Stimulated activated CD4-positive, alpha-beta T cell treated with anti-CD3 and anti-CD28 coated beads, Interleukin-4, amount 100 ng/mL, for 48 hours (primary cell): ENCODE measurements at regions not wholly inside any gene's neighbourhood (a gene's known extent, or its start where the extent isn't known, plus 50 kb on each side); places are given as distances from the start of the nearest gene placed in this dataset.

Experiments used
- DNase-seq, 2 donors: peaks; one replicate each; pipeline ENCODE4 v3.0.0-alpha.2; 2020; ENCODE audit warnings: low read depth in 2 of 2

- DNase-seq = no peak
These were observed 308.9 kb downstream of the DHX35 start for GRCh38 chr20:39270837-39271604.

- DNase-seq = no peak
These were observed 307.5 kb downstream of the DHX35 start for GRCh38 chr20:39269493-39270217.

GRCh38 chr20:39268981-39269461 lies 306.9 kb downstream of the DHX35 start:
- DNase-seq = peak; percentile 23 to 40

GRCh38 chr20:39268491-39268951 lies 306.4 kb downstream of the DHX35 start:
- DNase-seq = no peak

GRCh38 chr20:39266989-39267388 lies 304.8 kb downstream of the DHX35 start:
- DNase-seq = no peak

- DNase-seq = peak; percentile 30 to 38
These were observed 302.5 kb downstream of the DHX35 start for GRCh38 chr20:39264506-39265172.

GRCh38 chr20:39263076-39263475 lies 300.9 kb downstream of the DHX35 start:
- no peak for DNase-seq

- DNase-seq = no peak
These were observed 297.7 kb downstream of the DHX35 start for GRCh38 chr20:39259808-39260207.

- DNase-seq = no peak
These were observed 297.1 kb downstream of the DHX35 start for GRCh38 chr20:39259010-39259803.

- DNase-seq = no peak
These were observed 296.1 kb downstream of the DHX35 start for GRCh38 chr20:39258253-39258652.

- DNase-seq = no peak
These were observed 291.1 kb downstream of the DHX35 start for GRCh38 chr20:39253051-39253755.

GRCh38 chr20:39252035-39252434 lies 289.9 kb downstream of the DHX35 start:
- no peak for DNase-seq

GRCh38 chr20:39249798-39250197 lies 287.7 kb downstream of the DHX35 start:
- no peak for DNase-seq

- no peak for DNase-seq
These were observed 286.8 kb downstream of the DHX35 start for GRCh38 chr20:39248862-39249485.

GRCh38 chr20:39248171-39248861 lies 286.2 kb downstream of the DHX35 start:
- DNase-seq = no peak

GRCh38 chr20:39246436-39246835 lies 284.3 kb downstream of the DHX35 start:
- DNase-seq = no peak

GRCh38 chr20:39245685-39246311 lies 283.7 kb downstream of the DHX35 start:
- DNase-seq = no peak

GRCh38 chr20:39243962-39244361 lies 281.8 kb downstream of the DHX35 start:
- DNase-seq = no peak

GRCh38 chr20:39242614-39243013 lies 280.5 kb downstream of the DHX35 start:
- no peak for DNase-seq
